Activated CD4-positive, alpha-beta memory T cell treated with anti-CD3 and anti-CD28 coated beads, Interleukin-2, amount 10 ng/mL, durations not matched to agents 7 days and 5 days (primary cell): ENCODE measurements at regions not wholly inside any gene's neighbourhood (a gene's known extent, or its start where the extent isn't known, plus 50 kb on each side); places are given as distances from the start of the nearest gene placed in this dataset.

Source experiments
- CTCF ChIA-PET: fragments of 350-600 bp; sonication (Branson Sonifier 250); formaldehyde crosslinking; loops from one replicate; lab custom pipeline; 2021; ENCODE audit warnings: antibody characterized with exemption, inconsistent platforms; lab: Charles Lee
- POLR2A ChIA-PET: fragments of 350-600 bp; sonication (Branson Sonifier 250); formaldehyde crosslinking; loops from one replicate; lab custom pipeline; 2021; ENCODE audit warnings: antibody characterized with exemption; lab: Charles Lee
- DNase-seq: peaks from one replicate; pipeline ENCODE4 v3.0.0-alpha.2; 2020
- H3K27ac Mint-ChIP-seq: one replicate; pipeline ENCODE4 v1.8.0; 2021; ENCODE audit warnings: mild to moderate bottlenecking, mixed read lengths
- H3K27me3 Mint-ChIP-seq: one replicate; pipeline ENCODE4 v1.8.0; 2021; ENCODE audit warnings: mixed read lengths
- H3K36me3 Mint-ChIP-seq: one replicate; pipeline ENCODE4 v1.8.0; 2021; ENCODE audit warnings: low read depth, mixed read lengths
- H3K4me1 Mint-ChIP-seq: one replicate; pipeline ENCODE4 v1.8.0; 2021; ENCODE audit warnings: mixed read lengths
- H3K4me3 Mint-ChIP-seq: one replicate; pipeline ENCODE4 v1.8.0; 2021; ENCODE audit warnings: mild to moderate bottlenecking, mixed read lengths
- H3K9me3 Mint-ChIP-seq: one replicate; pipeline ENCODE4 v1.8.0; 2021; ENCODE audit warnings: mixed read lengths

DNA sequence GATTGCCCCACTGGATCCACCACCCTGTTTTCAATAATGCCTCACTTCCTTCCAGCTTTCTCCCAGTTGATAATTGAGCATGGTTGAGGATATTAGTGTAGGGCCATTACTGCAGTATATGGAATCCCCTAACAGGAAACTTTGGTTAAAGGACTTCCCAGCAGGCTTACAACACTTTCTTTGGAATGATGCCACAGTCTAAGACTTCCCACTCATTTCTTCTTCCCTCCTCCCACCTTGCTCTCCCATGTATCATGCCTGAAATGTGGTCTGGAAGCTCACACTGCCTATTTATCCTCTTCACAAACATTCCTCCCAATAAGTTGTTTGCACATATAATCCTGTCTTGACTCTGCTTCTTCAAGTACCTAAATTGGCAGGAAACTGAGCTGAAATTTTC lies 863.3 kb downstream of the CENPC start:
- ChIA-PET CTCF (no interaction called here), POLR2A (no interaction called here)
- Mint-ChIP-seq H3K9me3 (peaks cover 2% of the 10 kb centered on the region), H3K27ac (no peak overlapping the region), H3K4me3 (no peak overlapping the region), H3K27me3 (no peaks in the 10 kb centered on the region), H3K4me1 (no peaks in the 10 kb centered on the region), H3K36me3 (no peaks in the 10 kb centered on the region)
- no peak for DNase-seq

GRCh38 chr4:66667249-66667648 lies 878.1 kb downstream of the CENPC start:
- Mint-ChIP-seq H3K36me3 (no peaks in the 10 kb centered on the region), H3K27ac (no peak overlapping the region), H3K27me3 (no peaks in the 10 kb centered on the region), H3K4me3 (no peak overlapping the region), H3K9me3 (no peaks in the 10 kb centered on the region), H3K4me1 (no peaks in the 10 kb centered on the region)
- no peak for DNase-seq
- CTCF ChIA-PET = no interaction called here
- POLR2A ChIA-PET = no interaction called here

- ChIA-PET POLR2A (no interaction called here), CTCF (no interaction called here)
- Mint-ChIP-seq H3K36me3 (no peaks in the 10 kb centered on the region), H3K27me3 (no peaks in the 10 kb centered on the region), H3K4me1 (no peaks in the 10 kb centered on the region), H3K4me3 (no peak overlapping the region), H3K27ac (no peak overlapping the region), H3K9me3 (no peaks in the 10 kb centered on the region)
- no peak for DNase-seq
Measured at GRCh38 chr4:66662620-66663019, 882.7 kb downstream of the CENPC start.

DNA sequence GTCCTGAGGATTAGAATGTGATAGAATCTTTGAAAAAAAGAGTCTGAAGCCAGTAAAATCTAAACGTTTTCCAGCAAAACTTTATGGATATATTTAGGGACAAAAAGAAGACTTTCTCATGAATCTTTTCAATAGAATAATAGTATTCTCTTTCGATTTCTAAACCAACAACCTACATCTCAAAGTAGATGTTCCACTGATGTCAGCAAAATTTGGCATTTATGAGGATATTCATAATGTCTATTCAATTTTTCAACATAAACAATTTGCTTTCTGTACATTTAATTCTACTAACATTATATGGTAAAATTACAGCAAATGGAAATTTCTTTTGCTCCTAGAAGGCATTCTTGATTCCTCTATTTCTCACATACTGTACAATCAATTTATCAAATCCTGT lies 886.5 kb downstream of the CENPC start:
- CTCF ChIA-PET = no interaction called here
- POLR2A ChIA-PET = no interaction called here
- Mint-ChIP-seq H3K4me1 (no peaks in the 10 kb centered on the region), H3K36me3 (no peaks in the 10 kb centered on the region), H3K9me3 (no peaks in the 10 kb centered on the region), H3K27ac (no peak overlapping the region), H3K4me3 (no peak overlapping the region), H3K27me3 (no peaks in the 10 kb centered on the region)
- DNase-seq = no peak

DNA sequence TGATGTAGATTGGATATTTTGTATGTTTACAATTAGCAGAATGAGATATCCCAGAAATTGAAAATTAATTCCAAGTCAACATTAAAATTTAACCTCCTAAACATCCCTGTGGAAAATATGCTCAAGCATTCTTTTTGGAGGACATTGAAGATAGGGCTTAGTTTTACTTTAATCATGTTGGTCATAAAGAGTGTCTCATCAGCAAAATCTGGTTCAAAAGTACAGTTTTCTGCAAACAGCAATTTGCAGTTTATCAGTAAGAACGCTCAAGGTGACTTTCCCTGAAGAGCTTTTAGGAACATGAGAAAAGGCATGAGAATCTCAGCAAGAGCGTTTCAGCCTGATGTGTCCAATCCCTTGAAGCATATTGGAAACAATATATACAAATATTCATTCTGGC lies 889.8 kb downstream of the CENPC start:
- Mint-ChIP-seq H3K9me3 (no peaks in the 10 kb centered on the region), H3K36me3 (no peaks in the 10 kb centered on the region), H3K27me3 (no peaks in the 10 kb centered on the region), H3K27ac (no peak overlapping the region), H3K4me1 (no peaks in the 10 kb centered on the region), H3K4me3 (no peak overlapping the region)
- no peak for DNase-seq
- ChIA-PET CTCF (no interaction called here), POLR2A (no interaction called here)

DNA sequence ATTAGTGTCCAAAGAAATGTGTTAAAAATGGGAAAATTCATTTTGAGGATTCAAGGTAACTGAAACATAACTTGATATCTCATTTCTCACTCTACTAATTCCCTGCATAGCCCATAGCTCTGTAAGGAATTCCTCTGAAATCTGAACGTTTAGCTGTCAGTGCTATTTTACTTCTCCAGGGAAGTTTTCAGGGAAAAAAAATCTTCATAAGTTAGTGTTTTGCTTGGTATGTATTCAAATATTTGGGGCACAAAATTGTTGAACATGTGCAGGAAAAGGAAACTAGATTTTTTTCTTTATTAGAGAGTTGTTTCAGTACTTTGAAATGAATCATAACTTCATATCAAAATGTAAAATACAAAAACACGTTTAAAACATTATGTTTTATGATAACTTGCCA lies 891.4 kb downstream of the CENPC start:
- no peak for DNase-seq
- H3K9me3 Mint-ChIP-seq = peaks cover 3% of the 10 kb centered on the region
- H3K4me3 Mint-ChIP-seq = no peak overlapping the region
- H3K4me1 Mint-ChIP-seq = no peaks in the 10 kb centered on the region
- H3K36me3 Mint-ChIP-seq = no peaks in the 10 kb centered on the region
- ChIA-PET POLR2A (no interaction called here), CTCF (no interaction called here)
- no peaks in the 10 kb centered on the region for H3K27me3 Mint-ChIP-seq
- no peak overlapping the region for H3K27ac Mint-ChIP-seq

GRCh38 chr4:66649236-66649635 lies 896.1 kb downstream of the CENPC start:
- Mint-ChIP-seq H3K4me1 (no peaks in the 10 kb centered on the region), H3K36me3 (no peaks in the 10 kb centered on the region), H3K9me3 (peaks cover 3% of the 10 kb centered on the region), H3K4me3 (no peak overlapping the region), H3K27me3 (no peaks in the 10 kb centered on the region), H3K27ac (no peak overlapping the region)
- CTCF ChIA-PET = no interaction called here
- no peak for DNase-seq
- POLR2A ChIA-PET = no interaction called here

DNA sequence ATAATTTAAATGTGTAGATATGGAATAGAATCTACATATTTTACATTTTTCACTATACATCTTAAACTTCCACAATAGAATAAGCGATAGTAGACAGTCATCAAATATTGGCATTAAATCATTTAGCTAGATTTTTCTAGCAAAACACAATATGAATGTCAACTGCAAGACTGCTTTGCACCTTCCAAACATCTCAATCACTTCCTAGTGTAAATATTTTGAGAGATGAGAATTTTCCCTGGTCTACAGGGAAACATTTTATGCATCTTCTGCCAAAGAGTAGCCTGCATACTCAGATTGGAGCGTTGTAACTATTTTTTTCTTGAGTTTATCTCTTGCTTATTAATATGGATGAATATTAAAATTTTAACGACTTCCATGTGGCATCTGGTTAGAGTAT lies 897.4 kb downstream of the CENPC start:
- CTCF ChIA-PET = no interaction called here

DNA sequence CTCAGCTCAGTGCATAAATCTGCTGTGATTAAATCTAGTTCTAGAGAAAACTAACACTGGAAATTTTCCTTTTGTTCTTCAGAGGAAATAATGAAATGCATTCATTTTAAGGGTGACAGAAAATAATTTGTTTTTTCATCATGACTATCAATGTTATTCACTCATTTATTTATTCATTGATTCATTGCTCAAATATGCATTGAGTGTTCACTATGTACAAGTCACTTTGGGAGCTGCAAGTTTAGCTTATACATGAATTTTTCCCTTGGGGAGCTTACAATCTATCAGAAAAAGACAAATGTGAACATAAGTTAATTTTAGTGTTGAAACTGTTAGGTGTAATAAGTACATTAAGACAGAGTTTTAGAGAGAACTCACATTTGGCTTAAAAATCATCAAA lies 897.8 kb downstream of the CENPC start:
- no peaks in the 10 kb centered on the region for H3K36me3 Mint-ChIP-seq
- peaks cover 3% of the 10 kb centered on the region for H3K9me3 Mint-ChIP-seq
- POLR2A ChIA-PET = no interaction called here
- CTCF ChIA-PET = no interaction called here
- no peak for DNase-seq
- no peaks in the 10 kb centered on the region for H3K4me1 Mint-ChIP-seq
- no peak overlapping the region for H3K4me3 Mint-ChIP-seq
- H3K27ac Mint-ChIP-seq = no peak overlapping the region
- no peaks in the 10 kb centered on the region for H3K27me3 Mint-ChIP-seq

More for the DNA sequence above, 897.4 kb downstream of the CENPC start:
- Mint-ChIP-seq H3K4me1 (no peaks in the 10 kb centered on the region), H3K4me3 (no peak overlapping the region), H3K27ac (no peak overlapping the region), H3K27me3 (no peaks in the 10 kb centered on the region), H3K9me3 (peaks cover 3% of the 10 kb centered on the region), H3K36me3 (no peaks in the 10 kb centered on the region)
- no peak for DNase-seq
- POLR2A ChIA-PET = no interaction called here

- Mint-ChIP-seq H3K4me1 (no peaks in the 10 kb centered on the region), H3K36me3 (no peaks in the 10 kb centered on the region), H3K27me3 (no peaks in the 10 kb centered on the region), H3K27ac (no peak overlapping the region), H3K9me3 (no peaks in the 10 kb centered on the region), H3K4me3 (no peak overlapping the region)
- CTCF ChIA-PET = no interaction called here
- POLR2A ChIA-PET = no interaction called here
- no peak for DNase-seq
Measured at GRCh38 chr4:66640233-66640990, 904.9 kb downstream of the CENPC start.

GRCh38 chr4:66639361-66639760 lies 905.9 kb downstream of the CENPC start:
- DNase-seq = no peak
- H3K9me3 Mint-ChIP-seq = no peaks in the 10 kb centered on the region
- no peaks in the 10 kb centered on the region for H3K4me1 Mint-ChIP-seq
- ChIA-PET POLR2A (no interaction called here), CTCF (no interaction called here)
- H3K36me3 Mint-ChIP-seq = no peaks in the 10 kb centered on the region
- H3K4me3 Mint-ChIP-seq = no peak overlapping the region
- H3K27me3 Mint-ChIP-seq = no peaks in the 10 kb centered on the region
- H3K27ac Mint-ChIP-seq = no peak overlapping the region

- POLR2A ChIA-PET = no interaction called here
- CTCF ChIA-PET = no interaction called here
- H3K36me3 Mint-ChIP-seq = no peaks in the 10 kb centered on the region
- DNase-seq = no peak
- no peaks in the 10 kb centered on the region for H3K27me3 Mint-ChIP-seq
- H3K9me3 Mint-ChIP-seq = no peaks in the 10 kb centered on the region
- H3K4me1 Mint-ChIP-seq = no peaks in the 10 kb centered on the region
- no peak overlapping the region for H3K4me3 Mint-ChIP-seq
- no peak overlapping the region for H3K27ac Mint-ChIP-seq
Measured at GRCh38 chr4:66636349-66636748, 909.0 kb downstream of the CENPC start.

DNA sequence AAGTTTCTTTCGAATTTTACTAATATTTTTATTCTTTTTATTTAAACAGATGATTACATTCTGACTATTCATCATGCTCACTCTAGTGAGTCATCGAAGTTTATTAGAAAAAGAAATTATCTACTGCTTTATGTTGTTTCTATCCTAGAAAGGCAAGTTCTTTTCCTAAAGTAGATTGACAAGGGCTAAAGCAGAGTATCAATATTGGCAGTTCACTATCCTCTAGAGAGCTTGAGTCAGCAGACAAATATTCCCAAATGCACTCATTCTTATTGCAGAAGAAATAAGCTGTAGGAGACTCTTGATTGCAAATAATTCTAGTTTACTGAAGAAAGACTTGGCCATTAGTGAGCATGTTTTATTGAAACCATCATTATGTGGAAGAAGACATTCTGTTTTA lies 911.8 kb downstream of the CENPC start:
- DNase-seq = no peak
- Mint-ChIP-seq H3K27me3 (no peaks in the 10 kb centered on the region), H3K4me1 (no peaks in the 10 kb centered on the region), H3K27ac (no peak overlapping the region), H3K4me3 (no peak overlapping the region), H3K36me3 (no peaks in the 10 kb centered on the region), H3K9me3 (no peaks in the 10 kb centered on the region)
- CTCF ChIA-PET = no interaction called here
- POLR2A ChIA-PET = no interaction called here

GRCh38 chr4:66629927-66630326 lies 915.4 kb downstream of the CENPC start:
- ChIA-PET CTCF (no interaction called here), POLR2A (no interaction called here)

More at GRCh38 chr4:66629927-66630326, 915.4 kb downstream of the CENPC start:
- no peaks in the 10 kb centered on the region for H3K36me3 Mint-ChIP-seq
- no peak overlapping the region for H3K4me3 Mint-ChIP-seq
- H3K4me1 Mint-ChIP-seq = no peaks in the 10 kb centered on the region
- no peaks in the 10 kb centered on the region for H3K27me3 Mint-ChIP-seq
- no peak overlapping the region for H3K27ac Mint-ChIP-seq
- no peak for DNase-seq
- H3K9me3 Mint-ChIP-seq = no peaks in the 10 kb centered on the region
